C1 segment of cervical spinal cord (tissue), 14 donors: ENCODE measurements at regions not wholly inside any gene's neighbourhood (a gene's known extent, or its start where the extent isn't known, plus 50 kb on each side); places are given as distances from the start of the nearest gene placed in this dataset.

Experiments used
- DNase-seq, 14 donors: peaks; one replicate each; lab custom pipeline; 2025; lab: John Stamatoyannopoulos, UW

DNA sequence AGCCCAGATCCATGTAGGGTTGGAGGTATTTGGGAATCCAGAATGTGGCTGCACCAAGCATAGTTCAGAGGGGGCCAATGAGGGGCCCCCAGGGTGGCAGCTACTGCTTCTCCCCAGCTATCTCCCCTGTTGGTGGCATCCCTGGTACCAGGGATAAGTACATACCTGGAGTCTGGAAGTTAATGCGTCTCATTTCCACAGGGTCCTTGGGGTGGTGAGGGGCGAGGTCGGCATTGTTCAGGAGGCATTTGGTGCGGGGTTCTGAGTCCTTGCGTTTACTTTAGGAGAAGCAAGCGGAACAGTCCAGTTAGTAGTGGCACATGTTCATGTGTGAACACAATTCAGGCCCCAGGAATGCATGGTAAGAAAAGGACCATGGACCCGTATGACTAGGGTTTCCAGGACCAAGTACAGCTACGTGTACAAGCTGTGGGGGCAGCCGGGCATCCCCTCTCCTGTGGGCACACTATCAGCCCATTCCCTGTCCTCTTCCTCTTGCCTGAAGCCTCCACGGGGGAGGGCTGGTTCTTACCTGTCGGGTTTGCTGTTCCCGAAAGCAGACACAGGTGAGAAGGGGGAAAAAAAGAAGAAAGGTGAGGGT lies 122.3 kb downstream of the PTPRS start:
- no peak for DNase-seq

DNA sequence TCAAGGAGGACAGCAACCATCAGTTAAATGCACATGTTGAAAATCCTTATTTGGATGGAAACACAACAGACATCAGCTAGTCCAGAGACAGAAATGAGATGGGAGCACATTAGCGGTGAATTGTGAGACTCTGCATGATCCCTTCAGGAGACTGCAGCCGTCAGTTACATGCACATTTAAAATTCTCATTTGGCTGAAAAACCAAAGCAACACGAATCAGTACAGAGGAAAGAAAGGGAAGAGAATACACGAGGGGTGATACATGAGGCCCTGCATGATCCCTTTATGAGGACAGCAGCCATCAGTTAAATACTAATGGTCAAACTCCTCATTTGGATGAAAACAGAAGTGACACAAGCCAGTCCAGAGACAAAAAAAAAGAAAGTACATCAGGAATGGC lies 123.4 kb downstream of the PTPRS start:
- DNase-seq, result no peak

DNA sequence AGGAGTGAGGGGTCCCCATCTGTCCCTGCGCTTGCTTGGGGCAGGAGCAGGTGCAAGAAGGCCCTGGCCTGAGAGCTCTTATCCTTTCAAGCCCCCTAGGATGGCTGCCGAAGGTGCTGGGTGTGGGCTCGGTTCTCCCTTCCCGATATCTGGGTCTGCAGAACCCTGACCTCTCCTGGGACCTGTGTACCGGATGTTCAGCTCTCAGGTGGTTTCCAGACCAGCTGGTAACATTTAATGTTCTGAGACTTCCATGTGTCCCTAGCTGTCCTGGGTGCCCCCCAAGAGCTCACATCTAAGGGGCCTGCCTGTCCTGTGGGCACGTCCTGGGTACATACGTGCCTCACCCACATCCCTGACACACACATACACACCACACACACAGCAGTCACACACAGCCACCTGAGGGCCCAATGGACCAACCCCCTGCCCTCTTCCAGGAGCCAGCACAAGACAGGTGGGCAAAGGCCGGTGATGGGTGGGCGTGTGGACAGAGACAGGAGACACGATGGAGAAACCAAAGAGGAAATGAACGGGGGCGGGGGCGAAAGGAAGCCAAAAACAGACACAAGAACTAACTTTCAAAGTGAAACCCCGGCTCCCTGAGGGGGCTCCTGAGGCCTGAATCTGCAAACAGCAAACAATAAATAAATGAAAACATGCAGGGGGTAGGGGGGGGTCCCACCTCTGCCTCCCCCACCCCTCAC lies 124.3 kb downstream of the PTPRS start:
- no peak for DNase-seq

DNA sequence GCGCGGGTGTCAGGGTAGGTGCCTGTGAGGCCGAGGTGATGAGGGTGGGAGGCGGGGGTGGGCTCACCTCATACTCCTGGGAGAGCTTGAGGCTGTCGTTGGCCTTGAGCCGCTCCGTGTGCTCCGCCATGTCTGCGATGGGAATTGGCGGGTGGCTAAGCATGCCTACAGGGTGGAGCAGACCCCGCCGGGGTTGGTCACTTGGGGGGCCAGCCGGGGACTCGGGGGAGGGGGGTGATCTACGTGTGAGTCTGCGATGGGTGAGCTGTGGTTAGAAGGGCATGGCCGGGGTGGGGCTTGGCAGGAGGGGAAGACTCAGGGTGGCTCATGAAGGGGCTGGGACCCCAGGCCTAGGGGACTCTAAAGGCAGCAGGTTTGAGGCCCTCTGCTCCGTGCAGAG lies 125.2 kb downstream of the PTPRS start:
- no peak for DNase-seq

DNA sequence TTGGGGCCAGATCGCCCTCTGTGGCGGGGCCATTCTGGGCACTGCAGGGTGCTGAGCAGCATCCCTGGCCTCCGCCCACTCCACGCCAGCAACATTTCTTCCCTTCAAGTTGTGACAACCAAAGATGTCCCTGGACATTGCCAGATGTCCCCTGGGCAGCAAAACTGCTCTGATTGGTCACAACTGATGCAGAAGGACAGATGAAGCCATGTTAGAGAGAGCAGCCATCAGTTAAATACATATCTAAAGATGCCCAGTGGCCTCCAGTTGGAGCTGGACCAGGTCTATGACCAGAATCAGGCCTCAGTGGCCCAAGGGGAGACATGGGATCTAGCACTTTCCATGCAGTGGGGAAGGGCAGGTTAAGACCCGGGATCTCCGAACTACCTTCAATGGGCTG lies 125.7 kb downstream of the PTPRS start:
- no peak for DNase-seq

DNA sequence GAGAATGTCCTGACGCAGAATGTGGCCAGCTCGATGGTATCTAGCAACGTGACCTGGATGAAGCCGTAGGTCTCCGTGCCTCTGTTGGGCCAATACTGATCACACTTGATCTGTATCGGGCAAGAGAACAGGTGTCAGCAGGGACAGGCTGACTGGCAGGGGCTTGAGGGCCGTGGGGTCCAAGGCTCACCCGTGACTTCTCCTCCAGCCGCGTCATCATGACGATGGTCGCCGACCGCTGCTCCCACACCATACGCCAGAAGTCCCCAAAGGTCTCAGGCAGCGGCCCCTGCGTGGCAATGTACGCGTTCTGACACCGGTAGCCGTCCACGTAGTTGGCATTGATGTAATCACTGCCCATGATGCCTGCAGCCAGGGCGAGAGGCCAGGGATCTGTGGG lies 126.2 kb downstream of the PTPRS start:
- DNase-seq, result no peak

DNA sequence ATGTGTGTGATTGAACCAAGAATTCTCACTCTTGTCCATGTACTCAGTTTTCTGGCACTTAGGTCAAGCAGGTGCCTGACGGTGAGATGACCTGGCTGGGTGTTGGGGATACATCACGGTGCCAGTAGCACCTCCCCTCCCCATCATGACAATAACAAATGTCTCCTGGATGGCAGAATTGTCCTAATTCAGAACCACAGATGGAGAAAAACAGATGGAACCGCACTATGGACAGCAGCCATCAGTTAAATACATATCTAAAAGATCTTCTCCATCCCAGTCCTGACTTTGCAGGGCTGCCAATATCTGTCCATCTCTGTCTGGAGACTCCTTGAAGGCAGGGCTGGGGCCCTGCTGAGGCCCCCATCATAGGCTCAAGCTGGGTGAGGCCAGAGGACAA lies 126.9 kb downstream of the PTPRS start:
- DNase-seq, result no peak

DNA sequence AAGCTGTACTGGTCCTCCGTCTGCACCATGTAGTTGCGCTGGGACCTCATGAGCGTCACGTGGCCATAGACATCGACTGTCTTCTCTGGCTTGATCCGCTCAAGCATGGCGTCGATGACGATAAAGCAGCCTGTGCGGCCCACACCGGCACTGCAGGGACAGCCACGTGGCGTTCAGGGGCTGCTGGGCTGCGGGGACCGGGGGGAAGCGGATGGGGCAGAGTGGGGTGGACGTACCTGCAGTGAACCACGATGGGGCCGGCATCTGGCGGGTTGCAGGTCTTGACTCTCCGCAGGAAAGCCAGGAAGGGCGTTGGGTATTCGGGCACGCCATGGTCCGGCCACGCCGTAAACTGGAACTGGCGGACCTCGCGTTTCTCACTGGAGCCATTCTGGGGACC lies 128.5 kb downstream of the PTPRS start:
- DNase-seq, result no peak

DNA sequence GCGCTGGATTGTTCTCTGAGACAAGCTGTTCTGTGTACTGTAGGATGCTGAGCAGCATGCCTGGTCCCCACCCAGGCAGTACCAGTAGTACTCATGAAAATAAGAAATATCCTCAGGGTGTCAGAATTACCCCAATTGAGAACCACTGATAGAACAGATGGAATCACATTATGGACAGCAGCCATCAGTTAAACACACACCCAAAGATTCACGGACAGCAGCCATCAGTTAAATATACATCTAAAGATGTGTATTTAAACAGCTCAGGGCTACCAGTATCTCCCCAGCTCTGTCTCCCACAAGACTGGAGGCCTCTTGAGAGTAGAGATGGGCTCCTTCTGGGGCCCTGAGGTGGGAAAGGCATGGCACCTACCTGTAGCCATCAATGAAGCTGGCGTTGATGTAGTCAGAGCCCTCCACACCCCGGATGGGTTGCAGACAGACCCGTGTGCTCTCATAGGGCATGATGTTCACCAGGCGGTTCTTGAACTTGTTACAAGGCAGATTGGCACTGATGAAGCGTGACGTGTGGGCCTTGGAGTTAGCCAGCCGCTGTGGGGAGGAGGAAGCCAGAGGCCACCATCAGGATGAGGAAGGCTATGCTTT lies 129.3 kb downstream of the PTPRS start:
- DNase-seq, result no peak

DNA sequence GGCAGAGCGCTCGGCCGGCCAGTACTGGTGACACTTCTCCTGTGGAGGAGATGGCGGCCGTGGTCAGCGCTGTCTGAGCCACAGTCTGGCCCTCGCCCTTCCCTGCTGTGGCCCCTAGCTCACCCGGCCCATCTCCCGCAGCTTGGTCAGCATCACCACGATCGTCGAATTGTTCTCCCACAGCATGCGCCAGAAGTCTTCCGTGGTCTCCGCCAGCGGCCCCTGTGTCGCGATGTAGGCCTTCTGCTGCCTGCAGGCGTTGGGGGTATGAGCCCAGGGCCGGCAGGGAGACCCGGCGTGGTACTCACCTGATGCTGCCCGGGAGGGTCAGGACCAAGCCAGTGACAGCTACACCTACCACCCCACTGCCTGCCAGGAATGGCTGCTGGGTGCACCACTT lies 130.1 kb downstream of the PTPRS start:
- no peak for DNase-seq

DNA sequence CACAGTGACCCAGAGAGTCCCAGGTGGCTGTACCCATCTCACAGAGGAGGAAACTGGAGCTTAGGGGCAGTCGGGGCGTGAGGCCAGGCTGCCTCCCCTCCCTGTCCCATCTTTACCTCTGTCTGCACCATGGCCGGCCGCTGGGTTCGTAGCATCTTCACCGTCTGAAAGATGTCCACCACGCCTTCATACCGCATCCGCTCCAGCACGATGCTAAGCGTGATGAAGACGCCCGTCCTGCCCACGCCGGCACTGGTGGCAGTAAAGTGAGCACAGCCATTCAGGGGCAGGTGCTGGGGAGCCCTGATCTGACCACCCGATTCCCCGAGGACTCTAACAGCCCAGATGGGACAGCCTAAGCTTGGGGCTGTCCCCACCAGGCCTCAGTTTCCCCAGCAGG lies 132.8 kb downstream of the PTPRS start:
- DNase-seq, result no peak

DNA sequence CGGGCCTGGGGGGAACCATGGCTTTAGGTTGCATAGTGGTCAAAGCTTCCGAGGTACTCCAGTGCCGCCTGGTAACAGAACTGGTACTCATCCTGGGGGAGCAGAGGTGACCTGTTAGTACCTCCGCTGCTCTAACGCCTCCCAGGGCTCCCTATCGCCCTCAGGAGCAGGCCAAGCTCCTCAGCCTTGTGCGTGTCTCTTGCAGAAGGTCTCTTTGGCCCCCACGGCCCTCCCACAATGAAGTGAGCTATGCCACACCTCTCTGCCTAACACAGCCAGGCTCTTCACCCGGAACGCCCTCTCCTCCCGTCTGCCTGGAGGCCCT lies 133.9 kb downstream of the PTPRS start:
- DNase-seq, result no peak

DNA sequence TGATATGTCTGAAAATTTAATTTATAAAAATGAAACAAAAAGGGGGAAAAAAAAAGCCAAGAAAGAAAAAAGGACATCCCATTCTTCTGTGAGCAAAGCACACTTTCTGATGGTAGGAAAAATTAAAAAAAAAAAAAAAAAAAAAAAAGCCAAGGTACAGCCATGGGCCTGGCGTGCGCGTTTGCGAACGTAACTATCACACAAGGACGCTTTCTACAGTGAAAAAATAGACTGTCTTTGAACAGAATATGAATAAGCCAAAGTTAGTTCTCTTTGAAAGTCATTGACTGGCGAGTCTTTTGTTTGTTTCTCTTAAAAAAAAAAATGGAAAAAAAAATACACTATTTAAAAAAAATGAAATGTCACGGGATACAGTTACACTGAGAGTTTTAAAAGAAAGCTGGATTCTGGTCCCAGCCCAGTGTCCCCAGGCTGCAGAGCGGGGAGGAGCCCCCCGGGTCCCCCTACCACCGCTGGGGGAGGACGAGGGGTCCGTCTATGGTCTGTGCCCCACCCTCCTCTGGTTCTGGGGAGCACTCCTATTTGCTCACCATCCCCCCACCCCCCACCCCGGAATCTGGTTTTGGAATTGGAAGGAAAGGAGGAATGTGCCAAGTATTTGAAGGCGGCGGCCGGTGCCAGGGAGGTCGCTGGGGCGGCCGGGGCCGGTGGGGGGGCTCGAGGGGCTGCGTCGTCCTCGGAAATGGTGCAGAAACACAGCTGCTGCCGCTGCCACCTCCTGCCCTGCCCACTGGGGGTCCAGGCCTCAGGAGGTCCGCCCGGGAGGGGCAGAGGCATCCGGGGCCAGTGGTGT lies 134.5 kb downstream of the PTPRS start:
- no peak for DNase-seq

DNA sequence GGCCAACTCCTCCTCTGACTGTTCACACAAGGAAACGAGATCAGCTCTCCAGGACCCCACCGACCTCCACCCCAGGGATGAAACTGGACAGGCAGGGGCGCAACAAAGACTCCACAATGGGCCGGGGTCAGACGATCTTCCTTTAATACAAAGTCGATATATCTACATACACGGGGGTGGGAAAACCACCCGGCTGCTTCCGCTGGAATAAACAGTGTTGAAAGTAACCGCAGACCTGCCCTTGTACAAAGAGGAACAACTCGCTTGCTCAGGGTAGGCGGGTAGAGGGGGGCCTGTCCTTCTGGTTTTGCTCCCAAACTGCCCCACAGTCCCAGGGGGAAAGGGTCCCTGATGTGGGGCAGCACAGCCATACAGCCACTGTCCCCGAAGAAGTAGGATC lies 135.2 kb downstream of the PTPRS start:
- DNase-seq, result no peak

DNA sequence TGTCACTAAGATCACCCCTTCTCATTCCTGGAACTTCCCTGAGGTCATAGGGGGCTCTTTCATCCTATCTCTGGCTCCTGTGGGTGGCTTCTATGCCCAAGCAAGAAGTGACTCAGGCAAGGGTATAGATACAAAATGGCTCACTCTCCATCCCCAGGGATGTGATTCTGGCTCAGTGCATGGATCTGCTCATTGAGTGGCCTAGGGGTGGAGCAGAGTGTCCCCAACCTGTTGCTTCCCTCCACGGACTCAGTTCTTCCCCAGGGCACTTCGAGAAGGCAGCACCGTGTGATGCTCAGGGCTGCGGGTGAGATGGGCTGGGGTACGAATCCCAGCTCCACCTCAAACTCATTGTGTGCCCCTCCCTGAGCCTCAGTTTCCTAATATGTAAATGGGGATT lies 136.4 kb downstream of the PTPRS start:
- DNase-seq, result no peak
